ENCODE measurements at regions not wholly inside any gene's neighbourhood (a gene's known extent, or its start where the extent isn't known, plus 50 kb on each side); places are given as distances from the start of the nearest gene placed in this dataset.

- H3K14ac ChIP-seq (replicated peaks; ENCODE audit: low read depth, low read length), result no peak overlapping the region
- H3K9me1 ChIP-seq (ENCODE audit: insufficient read depth, low read length), result no peaks in the 10 kb centered on the region
- dilution Hi-C loops (cut with HindIII; ENCODE audit: low sequenced_read_pairs, unreplicated experiment), result no loop called here
- ChIA-PET POLR2A (ENCODE audit: unreplicated experiment) (no interaction called here), CTCF (no interaction called here)
- H3K4me1 ChIP-seq (ENCODE audit: control insufficient read depth, insufficient read depth, low read length), result no peaks in the 10 kb centered on the region
- H3K27me3 ChIP-seq (ENCODE audit: control insufficient read depth, insufficient read depth, low read length), result 0 out of 2 replicates have a peak, but pooled peaks cover 2% of the 10 kb centered on the region
- no peak overlapping the region for H4K8ac ChIP-seq (ENCODE audit: low read depth in 2 of 2, low read length in 2 of 2)
- no peak overlapping the region for H4K5ac ChIP-seq (ENCODE audit: low read depth, low read length)
- no peak overlapping the region for H2BK5ac ChIP-seq (ENCODE audit: low read depth, low read length, poor library complexity, severe bottlenecking)
- no peaks in the 10 kb centered on the region for H3K36me3 ChIP-seq (ENCODE audit: control insufficient read depth, insufficient read depth, low read length)
- no peaks in the 10 kb centered on the region for H3K79me1 ChIP-seq (ENCODE audit: low read depth in 1 of 2, low read length in 2 of 2)
- H4K20me1 ChIP-seq (ENCODE audit: insufficient read depth, low read length), result no peaks in the 10 kb centered on the region
- H3K4me3 ChIP-seq (ENCODE audit: insufficient read depth, low read depth, low read length), result no peak overlapping the region
- no peak overlapping the region for H3K4me2 ChIP-seq (ENCODE audit: low read depth, low read length)
- H2AK5ac ChIP-seq (ENCODE audit: low read depth, low read length), result no peak overlapping the region
- WGBS, 2 experiments (ENCODE audit: extremely low coverage in 2 of 2, insufficient read length in 1 of 2), result no CpG with 5 or more reads among the region's 1 CpG
- no peak overlapping the region for H3K56ac ChIP-seq (ENCODE audit: extremely low read depth, insufficient read depth, low read length)
- no peak overlapping the region for H2BK20ac ChIP-seq (ENCODE audit: low read depth, low read length)
- ATAC-seq (ENCODE audit: low read depth) (no peak), DNase-seq (no peak)
- H3K9ac ChIP-seq (ENCODE audit: low read depth, low read length), result no peak overlapping the region
- no peak overlapping the region for H4K91ac ChIP-seq (ENCODE audit: insufficient read depth, low read depth, low read length)
- H2AFZ ChIP-seq (replicated peaks; ENCODE audit: low read length, poor library complexity), result no peak overlapping the region
- H3K4ac ChIP-seq (ENCODE audit: low read depth, low read length), result no peak overlapping the region
- H3K23ac ChIP-seq (ENCODE audit: low read depth, low read length), result no peak overlapping the region
- intact Hi-C loops (cut with micrococcal nuclease), result no loop called here
- H2AK9ac ChIP-seq (replicated peaks; ENCODE audit: low read depth, low read length, poor library complexity), result no peak overlapping the region
- BruUV-seq (replicated peaks), result no TSS peak
- no peak overlapping the region for H2BK120ac ChIP-seq (ENCODE audit: low read depth, low read length)
- TF ChIP-seq CEBPB (IDR thresholded peaks at IDR 0.05; ENCODE audit: low read depth, low read length) (no peak), SMC3 (IDR thresholded peaks at IDR 0.05; ENCODE audit: low read depth, low read length) (no peak), BHLHE40 (IDR thresholded peaks at IDR 0.05; ENCODE audit: low read depth, low read length) (no peak), CHD1 (IDR thresholded peaks at IDR 0.05; ENCODE audit: low read depth, low read length) (no peak), MAFK (IDR thresholded peaks at IDR 0.05; ENCODE audit: low read depth, low read length) (no peak), MXI1 (IDR thresholded peaks at IDR 0.05; ENCODE audit: borderline replicate concordance, low read depth, low read length) (no peak), NFE2L2 (IDR thresholded peaks at IDR 0.05; ENCODE audit: low read depth, low read length) (no peak), MAZ (IDR thresholded peaks at IDR 0.05; ENCODE audit: borderline replicate concordance, low read depth, low read length) (no peak), FOS (IDR thresholded peaks at IDR 0.05; ENCODE audit: low read depth, low read length) (no peak), POLR2A (IDR thresholded peaks at IDR 0.05; ENCODE audit: low read depth, low read length) (no peak), RFX5 (IDR thresholded peaks at IDR 0.05; ENCODE audit: low read depth, low read length) (no peak), USF2 (IDR thresholded peaks at IDR 0.05; ENCODE audit: low read depth, low read length) (no peak), RAD21 (IDR thresholded peaks at IDR 0.05; ENCODE audit: low read length) (no peak), ELK1 (IDR thresholded peaks at IDR 0.05; ENCODE audit: borderline replicate concordance, low read depth, low read length) (no peak), RCOR1 (IDR thresholded peaks at IDR 0.05; ENCODE audit: insufficient replicate concordance, low read length) (no peak)
- TF ChIP-seq, protein P1, sequence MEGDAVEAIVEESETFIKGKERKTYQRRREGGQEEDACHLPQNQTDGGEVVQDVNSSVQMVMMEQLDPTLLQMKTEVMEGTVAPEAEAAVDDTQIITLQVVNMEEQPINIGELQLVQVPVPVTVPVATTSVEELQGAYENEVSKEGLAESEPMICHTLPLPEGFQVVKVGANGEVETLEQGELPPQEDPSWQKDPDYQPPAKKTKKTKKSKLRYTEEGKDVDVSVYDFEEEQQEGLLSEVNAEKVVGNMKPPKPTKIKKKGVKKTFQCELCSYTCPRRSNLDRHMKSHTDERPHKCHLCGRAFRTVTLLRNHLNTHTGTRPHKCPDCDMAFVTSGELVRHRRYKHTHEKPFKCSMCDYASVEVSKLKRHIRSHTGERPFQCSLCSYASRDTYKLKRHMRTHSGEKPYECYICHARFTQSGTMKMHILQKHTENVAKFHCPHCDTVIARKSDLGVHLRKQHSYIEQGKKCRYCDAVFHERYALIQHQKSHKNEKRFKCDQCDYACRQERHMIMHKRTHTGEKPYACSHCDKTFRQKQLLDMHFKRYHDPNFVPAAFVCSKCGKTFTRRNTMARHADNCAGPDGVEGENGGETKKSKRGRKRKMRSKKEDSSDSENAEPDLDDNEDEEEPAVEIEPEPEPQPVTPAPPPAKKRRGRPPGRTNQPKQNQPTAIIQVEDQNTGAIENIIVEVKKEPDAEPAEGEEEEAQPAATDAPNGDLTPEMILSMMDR (conservative IDR thresholded peaks at IDR 0.05; ENCODE audit: low read depth, low read length), result no peak
- in situ Hi-C loops (cut with MboI; ENCODE audit: low sequenced_read_pairs), result no loop called here
- no peak overlapping the region for H3K18ac ChIP-seq (ENCODE audit: low read depth, low read length)
- no peaks in the 10 kb centered on the region; the same call in 1 of the 2 replicates for H3K9me3 ChIP-seq (ENCODE audit: control insufficient read depth, insufficient read depth, low read length)
- H2BK15ac ChIP-seq (ENCODE audit: low read depth, low read length), result no peak overlapping the region
- H3K27ac ChIP-seq (ENCODE audit: insufficient read depth, low read length), result no peak overlapping the region
Observed at GRCh38 chr14:71789005-71789404, 143.2 kb upstream of the RGS6 start.
